CD4-positive, alpha-beta T cell treated with Interleukin-6 for 4 hours (primary cell): ENCODE measurements at regions not wholly inside any gene's neighbourhood (a gene's known extent, or its start where the extent isn't known, plus 50 kb on each side); places are given as distances from the start of the nearest gene placed in this dataset.
"Not testable (repeated sequence)": the region's sequence is repeated elsewhere in the genome, so short reads cannot be mapped to it uniquely, and the experiment has no call there.

Experiments
- DNase-seq: peaks from one replicate; pipeline ENCODE4 v3.0.0-alpha.2; 2020; ENCODE audit warnings: mixed read lengths

DNA sequence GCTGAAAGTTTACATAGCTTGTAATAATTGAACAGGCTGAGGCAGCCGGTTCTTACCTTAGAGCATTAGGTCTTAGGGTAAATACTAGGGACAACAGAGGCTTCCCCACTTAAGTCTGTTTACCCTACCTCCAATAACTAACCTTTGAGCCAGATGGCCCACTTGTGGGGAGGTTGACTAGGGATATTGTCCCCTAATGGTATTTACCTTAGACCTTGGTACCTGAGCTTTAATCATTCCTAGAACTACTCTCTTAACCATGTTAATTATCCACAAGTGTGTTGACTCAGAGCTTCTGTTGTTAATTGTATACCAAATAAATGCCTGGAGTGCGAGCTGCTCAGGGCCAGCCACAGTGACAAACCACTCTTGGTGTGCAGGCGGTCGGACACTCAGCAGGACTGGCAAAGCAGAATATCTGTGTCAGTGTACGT, 299.2 kb downstream of the TRIML1 start:
- DNase-seq, result not testable (repeated sequence)

DNA sequence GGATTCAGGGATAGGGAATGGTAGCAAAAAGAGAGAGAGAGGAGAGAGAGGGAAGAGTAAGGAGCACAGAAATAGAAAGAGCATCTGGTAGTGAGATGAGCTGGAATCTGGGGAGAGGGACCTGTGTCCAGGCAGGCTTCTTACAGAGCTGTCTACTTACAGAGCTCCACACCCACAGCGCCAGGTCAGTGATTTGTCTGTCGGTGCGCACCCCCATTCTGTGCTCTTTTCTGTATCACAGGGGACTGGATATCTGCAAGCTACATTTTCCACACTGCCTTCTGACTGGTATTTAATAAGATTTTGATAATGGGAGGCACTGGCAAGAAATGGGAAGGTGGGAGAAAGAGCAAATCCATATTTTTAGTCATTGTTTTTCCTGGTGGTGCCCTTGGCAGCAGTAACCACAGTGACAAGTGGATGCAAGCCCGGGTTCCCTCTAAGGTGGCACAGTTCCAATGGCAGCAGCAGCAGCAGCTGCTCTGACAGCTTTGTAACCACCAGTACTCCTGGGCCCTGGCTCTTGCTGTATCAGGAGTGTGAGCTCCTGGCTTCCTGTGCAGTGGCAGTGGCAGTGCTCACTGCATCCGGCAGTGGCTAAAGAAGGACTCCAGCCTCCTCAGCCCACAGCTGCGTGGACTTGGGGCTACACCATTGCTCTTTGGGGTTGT, 300.5 kb downstream of the TRIML1 start:
- no peak for DNase-seq

DNA sequence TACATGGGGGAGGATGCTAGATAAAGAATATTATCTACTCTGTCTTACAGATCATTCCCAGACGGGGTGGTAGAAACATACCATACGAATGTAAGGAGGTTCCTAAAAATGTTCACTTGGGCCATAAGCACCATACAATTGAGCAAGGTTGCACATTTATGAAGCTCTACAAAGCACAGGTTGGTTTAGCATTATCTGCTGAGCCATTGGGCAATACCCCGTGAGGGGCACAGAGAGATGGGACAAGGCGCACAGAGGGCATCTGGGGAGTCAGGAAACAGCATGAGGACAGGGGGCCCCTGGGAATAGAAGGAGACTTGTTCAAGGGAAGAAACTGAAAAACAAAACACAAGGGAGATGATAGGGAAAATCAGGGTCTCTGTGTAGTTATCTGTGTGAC, 305.3 kb downstream of the TRIML1 start:
- no peak for DNase-seq

DNA sequence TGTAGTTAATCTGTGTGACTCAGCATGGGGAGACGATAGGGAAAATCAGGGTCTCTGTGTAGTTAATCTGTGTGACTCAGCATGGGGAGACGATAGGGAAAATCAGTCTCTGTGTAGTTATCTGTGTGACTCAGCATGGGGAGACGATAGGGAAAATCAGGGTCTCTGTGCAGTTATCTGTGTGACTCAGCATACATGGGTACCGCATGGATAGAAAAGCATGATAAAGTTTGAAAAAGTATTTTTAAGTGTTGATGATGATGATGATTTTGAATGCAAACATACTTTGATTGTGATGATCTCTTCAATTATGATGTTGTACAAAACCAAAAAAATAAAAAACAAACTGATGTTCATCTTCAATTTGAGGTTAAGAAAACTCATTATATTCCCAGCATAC, 309.8 kb downstream of the TRIML1 start:
- DNase-seq, result not testable (repeated sequence)

DNA sequence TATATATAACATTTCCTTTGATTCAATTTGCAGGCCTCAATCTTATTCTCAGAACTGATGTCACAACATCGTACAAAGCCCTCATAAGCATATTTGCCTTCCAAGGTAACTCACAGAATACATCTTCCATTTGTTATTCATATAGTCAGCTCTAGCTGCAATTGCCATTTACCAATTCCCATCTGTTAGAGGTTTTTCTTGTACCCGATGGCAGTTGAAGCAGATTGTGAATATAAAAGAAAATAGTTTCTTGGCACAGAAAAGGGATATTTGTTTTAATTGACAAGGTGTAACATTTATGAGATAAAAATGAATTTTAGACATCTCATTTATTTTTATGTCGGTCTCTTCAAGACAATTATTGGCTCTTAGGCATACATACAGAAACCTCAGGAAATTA, 311.3 kb downstream of the TRIML1 start:
- no peak for DNase-seq

DNA sequence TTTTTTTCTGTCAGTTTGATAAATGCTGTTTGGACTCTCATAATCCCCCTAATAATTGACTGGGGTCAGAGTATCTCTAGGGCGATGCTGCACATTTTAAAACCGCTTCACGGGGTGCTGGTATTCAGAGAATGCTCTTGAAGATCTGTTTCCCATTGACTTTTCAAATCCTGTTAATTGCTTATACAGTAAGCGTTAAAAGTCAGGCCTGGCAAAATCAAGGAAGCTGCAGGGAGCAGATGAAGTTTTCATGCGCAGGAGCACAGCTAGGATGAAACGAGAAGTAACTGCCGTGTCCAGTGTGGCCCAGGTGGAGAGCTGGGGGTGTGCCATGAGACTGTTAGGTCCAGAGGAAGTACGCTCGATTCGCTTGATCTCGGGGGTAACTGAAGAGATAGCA, 312.9 kb downstream of the TRIML1 start:
- no peak for DNase-seq

DNA sequence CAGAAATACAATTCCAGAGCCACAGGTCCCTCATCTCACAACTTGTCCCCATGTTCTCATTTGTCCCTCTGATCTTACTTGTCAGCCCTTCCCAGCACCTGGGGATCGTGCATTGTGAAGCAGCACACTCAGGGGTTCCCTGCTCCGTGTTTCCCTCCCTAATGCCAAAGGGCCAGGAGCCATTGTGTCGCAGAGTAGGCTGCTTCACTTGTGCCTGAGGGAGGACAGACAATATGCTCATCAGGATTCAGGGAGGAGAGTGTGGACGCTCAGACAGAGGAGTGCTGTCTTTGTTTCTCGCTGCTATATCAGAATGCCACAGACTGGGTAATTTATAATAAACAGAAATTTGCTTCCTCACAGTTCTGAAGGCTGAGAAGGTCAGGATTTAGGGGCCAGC, 315.3 kb downstream of the TRIML1 start:
- no peak for DNase-seq

DNA sequence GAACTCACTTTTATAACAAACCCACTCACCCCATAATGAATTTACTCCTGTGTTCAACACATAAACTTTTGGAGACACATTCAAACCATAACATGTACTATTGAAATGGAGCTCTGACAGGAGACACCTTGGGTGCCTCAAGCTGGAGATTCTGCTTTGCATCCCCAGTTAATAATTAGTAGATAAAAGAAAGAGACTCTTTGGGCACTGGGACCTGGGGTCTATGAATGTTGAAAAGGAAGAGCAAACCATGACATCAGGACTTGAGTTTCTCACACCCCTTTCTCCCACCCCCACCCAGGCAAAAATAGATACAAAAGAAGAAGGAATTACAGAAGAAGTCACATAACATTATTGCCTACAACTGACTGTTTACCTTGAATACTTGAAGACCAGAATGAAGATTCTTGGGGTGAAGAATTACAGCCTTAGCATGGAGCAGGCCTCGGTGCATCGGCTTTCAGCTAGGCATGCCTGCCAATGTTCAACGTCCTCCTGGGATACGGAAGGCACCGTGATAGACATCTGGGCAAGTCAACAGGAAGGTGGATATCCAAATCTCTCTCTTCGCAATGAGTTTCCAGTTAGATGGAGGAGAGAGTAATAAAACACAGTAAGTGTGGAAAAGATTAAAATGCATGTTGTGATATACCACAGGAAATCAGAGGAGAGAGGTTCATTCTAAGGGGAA, 316.0 kb downstream of the TRIML1 start:
- DNase-seq, result no peak

DNA sequence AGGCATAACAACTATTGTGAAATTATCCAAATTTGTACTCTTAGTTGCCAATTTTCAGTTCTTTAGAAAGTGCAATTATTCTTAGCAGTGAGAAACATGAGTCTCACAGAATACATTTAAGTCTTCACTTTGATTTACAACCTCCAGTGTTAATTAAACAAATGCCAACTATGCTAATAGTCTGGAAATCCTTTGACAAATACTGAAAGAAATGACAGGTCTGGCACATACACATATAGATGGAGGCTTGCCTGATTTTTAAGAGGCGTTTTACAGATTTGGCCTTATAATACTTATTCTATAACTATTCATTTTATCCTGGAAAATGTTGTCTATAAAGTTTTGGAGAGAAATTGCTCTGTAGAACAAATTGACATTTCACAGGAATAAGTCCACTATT, 320.1 kb downstream of the TRIML1 start:
- DNase-seq, result no peak

DNA sequence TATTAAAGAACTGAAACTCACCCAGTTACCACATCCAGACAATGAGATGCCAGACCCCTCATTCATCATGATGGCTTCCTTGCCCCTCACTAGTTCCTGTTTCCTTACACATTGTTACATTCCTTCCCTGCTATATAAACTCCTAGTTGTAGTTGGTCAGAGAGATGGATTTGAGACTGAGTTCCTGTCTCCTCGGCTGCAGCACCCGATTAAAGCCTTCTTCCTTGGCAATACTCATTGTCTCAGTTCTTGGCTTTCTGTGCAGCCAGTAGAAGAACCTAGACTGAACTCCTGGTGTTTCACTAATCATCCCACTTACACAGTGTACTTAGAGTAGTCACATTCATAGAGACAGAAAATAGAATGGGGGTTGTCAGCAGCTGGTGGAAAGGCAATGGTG, 324.7 kb downstream of the TRIML1 start:
- DNase-seq, result no peak

DNA sequence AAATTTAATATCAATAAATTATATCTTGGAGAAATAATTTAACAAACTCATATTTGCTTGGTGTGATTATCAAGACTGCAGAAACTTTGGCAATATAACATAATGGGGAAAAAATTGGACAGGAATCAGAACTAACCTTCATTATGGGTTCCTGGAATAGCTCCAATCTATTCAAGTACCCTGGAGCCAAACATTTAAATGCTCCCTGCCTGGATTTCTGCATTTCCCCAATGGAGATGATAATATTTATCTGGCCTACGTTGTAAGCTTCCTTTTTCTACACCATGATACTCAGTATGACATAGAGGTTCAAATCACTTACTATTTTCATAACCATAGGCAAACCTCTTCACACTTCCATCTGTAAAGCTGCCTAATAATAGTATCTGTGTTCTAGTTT, 326.8 kb downstream of the TRIML1 start:
- DNase-seq, result no peak

DNA sequence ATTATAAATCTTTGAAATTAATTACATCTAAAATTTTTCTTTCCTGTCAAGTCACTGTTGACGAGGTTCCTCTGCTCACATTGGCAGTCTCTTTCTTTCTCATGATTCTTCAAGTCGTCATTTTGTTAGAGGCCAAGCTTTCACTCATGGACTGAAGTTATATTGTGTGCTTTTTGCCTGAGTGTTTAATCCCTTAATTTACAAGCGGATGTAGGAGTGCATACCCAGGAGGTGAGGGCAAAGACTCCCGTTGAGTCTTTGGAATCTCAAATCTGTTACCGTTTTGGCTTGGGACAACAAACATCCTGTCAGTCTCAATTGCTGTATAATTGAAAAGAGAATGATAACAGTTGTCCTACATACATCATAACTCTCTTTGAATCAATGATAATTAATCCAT, 345.0 kb downstream of the TRIML1 start:
- DNase-seq, result no peak

DNA sequence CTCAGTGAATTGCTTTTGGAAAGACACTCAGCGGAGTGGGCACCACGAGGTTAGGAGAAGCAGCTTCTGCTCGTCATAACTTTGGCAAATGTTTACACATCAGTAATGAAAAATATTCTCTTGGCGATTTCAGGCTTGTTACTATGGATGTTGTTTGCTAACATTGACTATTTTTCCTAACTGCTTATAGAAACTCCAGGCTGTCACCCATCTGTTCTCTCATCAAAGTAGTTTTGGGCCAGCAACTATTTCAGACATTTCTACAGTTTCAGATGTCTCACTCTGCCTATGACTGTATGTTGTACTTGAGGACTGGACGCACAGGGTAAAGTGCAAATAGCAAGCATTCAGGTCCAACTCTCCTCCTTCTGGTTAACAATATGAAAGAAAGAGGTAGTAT, 346.7 kb downstream of the TRIML1 start:
- DNase-seq, result no peak

DNA sequence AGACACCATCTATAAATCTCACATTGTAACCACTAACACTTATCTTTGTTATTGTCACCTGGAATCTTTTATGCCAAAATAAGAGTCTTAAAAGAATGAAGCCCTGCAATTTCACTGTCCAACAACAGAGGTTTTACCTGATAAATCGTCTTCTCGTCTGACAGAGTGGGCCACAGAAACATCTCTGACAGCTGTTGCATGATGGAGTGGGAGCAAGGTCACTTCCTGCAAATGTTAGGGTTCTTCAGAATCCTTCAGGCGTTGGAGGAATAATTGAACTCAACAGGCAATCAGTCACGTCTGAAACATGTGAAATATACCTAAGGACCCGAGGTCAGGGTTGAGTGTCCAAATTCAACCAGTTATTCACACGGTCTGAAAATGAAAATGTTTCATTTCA, 353.6 kb downstream of the TRIML1 start:
- DNase-seq, result no peak

DNA sequence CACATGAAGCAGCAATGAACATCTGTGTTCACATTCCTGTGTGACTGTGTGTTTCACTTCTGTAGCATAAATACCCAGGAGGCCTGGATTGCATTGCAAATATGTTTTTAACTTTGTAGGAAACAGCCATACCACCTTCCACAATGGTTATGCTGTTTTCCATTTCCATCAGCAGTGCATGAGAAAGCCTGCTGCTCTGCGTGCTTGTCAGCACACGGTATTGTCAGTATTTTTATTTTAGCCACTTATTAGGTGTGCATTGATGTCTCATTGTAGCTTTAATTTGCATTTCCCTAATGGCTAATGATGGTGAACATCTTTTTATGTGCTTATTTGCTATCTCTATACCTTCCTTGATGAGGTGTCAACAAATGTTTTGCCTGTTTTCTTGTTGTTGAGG, 355.9 kb downstream of the TRIML1 start:
- DNase-seq, result no peak

DNA sequence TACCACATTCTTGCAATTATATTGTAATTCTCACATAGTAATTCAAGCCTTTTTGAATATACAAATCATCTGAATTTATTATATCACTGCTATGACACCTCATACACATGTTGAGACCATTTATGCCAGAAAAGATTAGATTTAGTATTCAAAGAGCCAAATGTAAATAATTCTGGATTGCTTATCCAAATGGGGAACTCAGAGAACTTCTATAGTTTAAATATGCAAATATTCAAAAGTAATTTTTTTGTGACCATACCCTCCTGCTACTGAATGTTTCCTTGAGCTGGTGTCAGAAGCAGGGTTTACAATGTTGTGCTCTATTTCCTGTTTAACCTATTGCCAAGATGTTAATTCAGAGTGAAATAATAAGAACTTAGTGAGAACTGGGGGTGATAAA, 372.2 kb downstream of the TRIML1 start:
- no peak for DNase-seq

DNA sequence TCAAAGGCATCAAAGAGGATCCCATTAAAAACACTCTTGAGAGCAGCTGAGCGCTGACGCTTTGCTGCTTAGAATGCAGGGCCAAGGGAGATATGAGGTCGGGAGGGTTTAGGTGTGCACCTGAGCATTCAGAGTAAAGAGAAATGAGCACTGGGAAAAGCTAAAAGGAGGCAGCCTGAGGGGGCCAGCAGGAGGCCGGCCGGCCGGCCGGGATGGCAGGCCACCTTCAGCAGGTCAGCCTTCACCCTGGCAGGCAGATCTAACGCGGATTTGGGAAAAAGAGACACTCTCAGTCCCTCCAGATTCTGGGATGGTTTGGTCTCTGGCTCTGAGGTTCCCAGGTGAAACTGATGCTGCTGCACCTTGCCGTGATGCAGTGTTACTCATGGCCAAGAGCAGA, 393.5 kb downstream of the TRIML1 start:
- no peak for DNase-seq

DNA sequence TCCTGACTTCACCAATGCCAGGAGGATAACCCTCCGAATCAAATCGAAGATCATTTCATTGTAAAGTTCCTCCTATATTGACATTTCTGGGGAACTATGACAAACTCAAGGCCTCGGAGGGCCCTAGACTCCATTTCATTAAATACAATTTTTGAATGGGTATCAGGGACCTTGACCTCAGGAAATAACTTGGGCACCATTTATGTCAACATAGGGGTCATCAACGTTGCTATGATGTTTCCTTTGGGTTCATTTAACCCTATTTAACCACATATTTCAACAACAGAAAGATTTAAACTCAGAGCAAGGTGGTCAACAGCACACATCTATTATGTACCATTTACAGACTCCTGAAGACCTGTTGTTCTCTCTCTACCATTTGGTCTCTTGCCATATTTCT, 395.1 kb downstream of the TRIML1 start:
- DNase-seq, result no peak

DNA sequence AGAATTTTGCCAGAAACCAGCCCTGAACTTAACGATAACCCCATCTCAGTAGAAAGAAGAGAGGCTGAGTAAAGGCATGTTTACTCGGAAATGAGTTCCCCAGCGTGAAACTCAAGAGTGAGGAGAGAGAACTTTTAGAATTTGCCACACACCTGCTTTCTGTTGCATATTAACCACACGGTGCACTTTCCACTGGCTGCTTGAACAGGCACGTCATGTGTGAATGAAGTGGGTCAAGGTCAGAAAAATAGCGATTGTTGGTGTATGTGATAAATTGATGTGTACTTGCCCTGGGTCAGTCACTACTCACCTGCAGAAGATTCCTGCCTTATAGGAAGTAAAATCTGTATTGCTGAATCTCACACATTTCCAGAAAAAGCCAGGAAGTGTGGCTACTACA, 395.7 kb downstream of the TRIML1 start:
- DNase-seq, result no peak

DNA sequence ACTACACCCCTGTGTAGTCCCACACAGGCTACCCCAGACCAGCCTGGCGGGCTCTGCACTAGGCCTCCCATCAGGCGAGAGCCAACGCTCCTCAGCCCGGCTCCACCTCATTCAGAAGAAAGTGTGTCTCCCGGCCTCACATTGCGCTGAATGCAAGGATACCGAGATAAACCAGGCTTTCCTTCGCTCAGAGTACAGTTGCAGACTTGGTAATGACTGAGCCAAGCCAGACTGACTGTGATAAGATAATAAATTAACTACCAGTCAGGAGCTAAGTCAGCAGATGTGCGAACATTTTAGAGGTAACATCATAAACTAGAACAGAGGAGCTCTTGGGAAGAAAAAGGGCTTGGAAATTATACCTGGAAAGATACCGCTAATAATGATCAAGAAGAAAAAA, 397.6 kb downstream of the TRIML1 start:
- no peak for DNase-seq

DNA sequence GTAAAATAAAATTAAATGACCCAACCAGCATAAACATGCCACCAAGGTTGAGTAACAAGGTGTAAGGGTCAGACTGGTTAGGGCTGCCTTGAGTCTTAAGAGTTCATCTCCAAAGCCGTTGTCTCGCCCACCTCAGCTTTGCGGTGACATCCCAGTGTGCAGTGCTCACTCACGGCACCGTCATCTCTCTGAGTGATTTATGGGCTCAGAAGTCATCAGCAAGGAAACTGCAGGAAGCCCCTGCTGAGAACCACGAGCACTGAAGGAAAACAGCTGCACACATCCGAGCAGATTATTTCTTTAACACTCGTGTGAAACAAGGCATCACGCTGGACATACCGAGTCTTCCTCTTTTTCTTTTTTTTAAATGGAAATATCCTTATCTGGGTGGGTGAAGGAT, 411.1 kb downstream of the TRIML1 start:
- no peak for DNase-seq

DNA sequence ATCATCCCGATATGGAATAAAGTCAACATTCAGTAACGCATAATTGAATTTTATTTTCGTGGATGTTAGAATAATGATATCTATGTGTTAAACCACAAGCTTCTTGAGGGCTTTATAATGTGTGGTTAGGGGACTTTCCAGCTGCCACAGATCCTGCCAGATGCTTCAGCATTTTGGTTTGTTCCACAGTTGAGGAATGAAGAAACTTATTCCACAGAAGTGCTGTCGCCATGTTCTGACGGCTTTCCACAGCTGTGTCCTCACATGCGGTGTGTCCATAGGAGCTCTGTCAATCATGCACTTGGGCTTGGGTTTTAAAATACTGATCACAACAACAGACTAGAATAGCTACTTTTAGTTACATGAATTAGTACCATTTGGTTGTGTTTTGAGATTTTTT, 411.9 kb downstream of the TRIML1 start:
- no peak for DNase-seq

DNA sequence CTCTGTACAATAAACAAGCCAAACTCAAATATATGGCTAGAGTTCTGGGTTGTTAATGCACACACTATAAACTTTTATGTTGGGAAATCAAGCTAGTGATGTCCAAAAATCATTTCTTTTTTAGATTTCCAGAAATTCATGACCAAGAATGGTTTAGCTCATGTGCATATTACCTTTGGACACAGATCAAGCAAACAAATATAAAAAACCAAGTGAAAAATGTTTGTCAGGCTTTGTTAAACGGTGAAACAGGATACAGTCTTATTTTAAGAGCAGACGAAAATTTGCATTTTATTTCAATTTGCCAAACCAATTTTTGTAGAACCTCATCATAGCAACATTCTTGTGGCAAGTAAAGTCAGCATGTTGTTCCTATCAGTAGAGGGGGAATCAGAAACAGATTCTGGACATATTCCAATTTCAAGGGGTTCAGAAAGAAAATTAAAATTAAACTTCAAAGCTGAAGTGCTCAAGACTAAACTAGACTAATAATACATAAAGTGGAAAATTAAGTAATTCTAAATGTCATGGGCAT, 413.6 kb downstream of the TRIML1 start:
- no peak for DNase-seq

DNA sequence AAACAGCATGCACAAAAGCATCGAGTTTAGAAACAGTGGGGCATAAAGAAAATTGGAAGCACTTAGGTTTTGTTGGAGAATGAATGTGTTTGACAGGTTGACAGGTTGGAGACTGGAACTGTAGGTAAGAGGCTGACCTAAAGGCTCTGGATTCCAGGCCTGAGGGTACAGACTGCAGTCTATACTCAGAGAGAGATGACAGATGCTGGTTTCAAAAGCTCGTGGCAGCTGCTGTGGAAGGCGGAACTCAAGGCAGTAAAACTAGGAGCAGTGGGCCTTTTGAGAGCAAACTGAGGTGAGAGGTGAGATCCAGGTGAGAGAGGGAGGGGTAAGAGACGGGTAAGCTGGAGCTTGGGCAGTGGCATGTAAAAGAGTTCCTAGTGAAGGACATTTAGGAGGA, 415.2 kb downstream of the TRIML1 start:
- DNase-seq, result no peak

DNA sequence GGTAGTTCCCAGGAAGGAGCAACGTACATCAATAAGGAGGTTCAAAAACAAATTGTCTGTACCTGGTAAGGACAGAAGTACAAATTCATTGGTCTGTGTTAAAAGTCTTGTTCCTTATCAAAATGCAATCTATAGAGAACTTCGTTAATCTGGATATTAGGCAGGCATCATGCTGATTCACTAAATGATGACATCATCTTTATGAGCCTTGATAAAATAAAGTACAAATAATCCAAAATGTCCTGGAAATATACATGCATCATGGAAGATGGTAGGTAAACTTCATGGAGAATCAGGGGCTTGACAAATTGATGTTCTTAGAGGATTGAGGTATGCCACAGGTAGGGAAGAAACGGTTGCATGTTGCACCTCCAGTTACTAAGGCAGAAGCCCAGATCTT, 433.9 kb downstream of the TRIML1 start:
- DNase-seq, result no peak
